HG03565 (cell line): ENCODE measurements at regions not wholly inside any gene's neighbourhood (a gene's known extent, or its start where the extent isn't known, plus 50 kb on each side); places are given as distances from the start of the nearest gene placed in this dataset.

Source experiments
- ATAC-seq: cut with Tn5 transposase; IDR thresholded peaks from one replicate; pipeline ENCODE4 v1.9.1; 2021; ENCODE audit warnings: mild to moderate bottlenecking, moderate library complexity; ENCODE audit not compliant: unreplicated experiment

DNA sequence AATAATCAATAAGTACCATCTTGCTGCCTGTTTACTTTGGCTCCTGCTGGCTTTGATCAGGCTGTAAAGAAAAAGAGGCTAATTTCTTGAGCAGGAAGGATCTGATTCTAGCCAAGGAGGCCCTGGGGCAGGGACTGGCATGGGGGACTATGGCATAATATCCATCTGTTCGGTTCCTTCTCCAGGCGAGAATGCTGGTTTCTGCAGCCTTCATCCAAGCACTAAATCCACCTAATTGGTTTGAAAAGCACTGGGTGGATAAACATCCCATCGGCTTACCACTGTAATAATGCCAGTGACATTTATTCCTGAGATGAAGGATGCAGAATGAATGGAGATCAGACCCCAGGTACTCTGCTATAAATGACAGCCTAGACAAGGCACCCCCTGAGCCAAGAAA, 180.0 kb upstream of the ASIC2 start:
- no peak for ATAC-seq

DNA sequence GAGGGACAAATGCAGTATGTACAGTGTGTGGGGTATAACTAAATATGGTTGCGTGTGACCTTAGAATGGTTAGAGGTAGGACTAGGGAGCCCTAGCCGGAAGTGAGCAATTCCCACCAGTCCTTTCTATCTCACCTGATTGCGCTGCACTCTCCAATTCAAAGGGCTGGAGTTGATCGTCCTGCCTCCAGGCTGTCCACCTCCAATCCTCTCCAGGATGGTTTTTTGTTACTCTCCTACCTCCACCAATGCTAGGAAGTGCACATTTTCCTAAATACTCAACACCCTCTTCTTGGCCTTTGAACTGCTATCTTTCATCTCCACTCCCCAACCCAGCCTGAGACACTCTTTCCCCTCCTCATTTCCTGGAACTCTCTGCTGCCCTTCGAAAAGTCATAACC, 181.7 kb upstream of the ASIC2 start:
- no peak for ATAC-seq

DNA sequence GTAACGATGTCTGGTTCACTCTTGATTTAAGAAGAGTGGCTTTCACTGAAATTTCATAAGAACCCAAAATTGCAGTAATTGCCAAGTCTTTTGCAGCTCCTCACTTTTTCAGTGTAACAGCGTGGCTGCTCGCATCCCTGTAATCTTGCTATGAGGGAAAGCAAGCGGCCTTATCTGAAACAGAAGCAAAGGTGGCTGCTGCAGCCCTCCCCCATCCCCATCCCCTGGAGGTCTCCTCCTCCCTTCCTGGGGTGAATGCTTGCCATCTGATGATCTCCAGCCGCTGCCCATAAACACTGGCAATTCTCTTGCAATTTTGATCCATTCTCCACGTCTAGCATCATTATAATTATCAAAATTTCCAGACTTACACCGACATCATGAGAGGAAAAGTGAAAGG, 182.5 kb upstream of the ASIC2 start:
- no peak for ATAC-seq

DNA sequence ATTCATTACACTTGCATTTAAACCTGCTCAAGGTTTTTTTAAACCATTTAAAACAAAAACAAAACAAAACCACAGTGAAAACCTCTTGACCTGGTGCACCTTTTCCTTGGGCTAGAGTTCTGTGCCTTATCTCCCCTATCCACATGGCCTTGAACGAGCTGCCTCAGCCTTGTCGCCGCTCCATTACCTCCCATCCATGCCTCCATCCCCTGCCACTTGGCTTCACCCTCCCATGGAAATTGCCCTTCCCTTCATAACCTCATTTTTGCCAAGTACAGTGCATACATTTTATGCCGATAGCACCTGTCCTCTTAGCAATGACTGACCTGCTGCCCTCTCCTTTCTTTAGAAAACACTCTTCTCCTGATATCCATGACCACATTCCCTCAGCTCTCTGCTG, 188.6 kb upstream of the ASIC2 start:
- no peak for ATAC-seq

DNA sequence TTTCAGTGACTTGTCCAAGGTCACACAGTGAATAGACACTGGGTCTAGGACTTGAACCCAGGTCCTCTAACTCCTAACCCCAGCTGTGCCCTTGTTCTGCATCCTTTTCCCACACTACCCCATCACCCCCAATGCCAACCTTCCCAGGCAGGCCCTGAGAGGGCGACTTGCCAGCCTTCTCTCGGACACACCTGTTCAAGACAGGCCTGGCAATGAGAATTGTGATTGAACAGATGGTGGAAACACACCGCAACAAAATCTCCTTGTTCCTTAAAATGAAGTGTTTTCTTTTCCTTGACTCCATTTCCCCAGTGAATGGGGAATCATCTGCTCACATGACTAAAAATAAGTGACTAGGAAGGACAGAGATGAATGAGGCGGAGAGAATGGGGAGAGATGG, 189.5 kb upstream of the ASIC2 start:
- ATAC-seq, result no peak

DNA sequence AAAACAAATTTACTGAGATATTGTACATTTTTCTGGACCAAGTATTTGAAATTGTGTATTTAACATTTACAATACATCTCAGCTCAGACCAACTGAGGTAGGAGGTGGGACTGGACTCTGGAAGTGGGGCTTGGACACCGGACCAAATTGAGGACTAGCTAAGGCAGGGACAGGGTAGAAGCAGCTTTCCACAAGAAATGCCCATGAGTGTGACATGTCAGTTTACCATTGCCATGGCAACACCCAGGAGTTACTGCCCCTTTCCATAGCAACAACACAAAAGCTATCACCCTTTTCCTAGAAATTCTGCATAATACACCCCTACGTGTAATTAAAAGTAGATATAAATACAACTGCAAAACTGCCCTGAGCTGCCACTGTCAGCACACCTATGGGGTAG, 191.5 kb upstream of the ASIC2 start:
- ATAC-seq, result no peak

DNA sequence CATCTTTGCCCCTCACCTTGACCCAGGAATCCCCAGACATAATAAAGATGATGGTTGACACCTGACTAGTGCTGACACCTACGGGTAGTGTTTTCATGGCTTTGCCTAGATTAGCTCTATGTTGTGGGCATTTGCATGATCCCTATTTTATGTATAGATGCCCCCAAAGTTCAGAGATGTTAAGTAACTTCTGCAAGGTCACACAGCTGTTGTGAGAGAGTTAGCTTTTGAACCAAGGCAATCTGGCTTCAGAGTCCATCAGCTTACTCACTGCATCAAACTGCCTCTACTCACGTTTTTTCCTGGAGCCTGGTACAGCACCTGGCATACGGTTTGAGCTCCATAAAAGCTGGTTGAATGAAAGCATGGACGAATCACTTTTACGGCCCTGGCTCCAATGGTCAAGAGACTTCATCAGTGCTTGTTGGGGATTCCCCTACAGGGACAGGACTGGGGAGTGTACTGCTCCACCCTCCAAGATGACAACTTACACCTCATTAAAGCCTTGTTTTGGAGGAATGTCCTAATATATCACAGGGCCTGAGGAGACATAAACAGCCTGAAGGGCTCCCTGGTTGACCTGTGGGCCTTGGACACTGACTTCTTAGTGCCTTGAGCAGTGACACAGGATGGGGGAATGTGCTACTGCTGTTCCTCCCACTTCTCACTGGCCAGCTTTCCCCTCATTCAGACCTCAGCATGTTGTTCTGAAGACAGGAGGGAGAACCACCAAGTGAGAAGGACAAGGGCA, 193.2 kb upstream of the ASIC2 start:
- ATAC-seq, result no peak

DNA sequence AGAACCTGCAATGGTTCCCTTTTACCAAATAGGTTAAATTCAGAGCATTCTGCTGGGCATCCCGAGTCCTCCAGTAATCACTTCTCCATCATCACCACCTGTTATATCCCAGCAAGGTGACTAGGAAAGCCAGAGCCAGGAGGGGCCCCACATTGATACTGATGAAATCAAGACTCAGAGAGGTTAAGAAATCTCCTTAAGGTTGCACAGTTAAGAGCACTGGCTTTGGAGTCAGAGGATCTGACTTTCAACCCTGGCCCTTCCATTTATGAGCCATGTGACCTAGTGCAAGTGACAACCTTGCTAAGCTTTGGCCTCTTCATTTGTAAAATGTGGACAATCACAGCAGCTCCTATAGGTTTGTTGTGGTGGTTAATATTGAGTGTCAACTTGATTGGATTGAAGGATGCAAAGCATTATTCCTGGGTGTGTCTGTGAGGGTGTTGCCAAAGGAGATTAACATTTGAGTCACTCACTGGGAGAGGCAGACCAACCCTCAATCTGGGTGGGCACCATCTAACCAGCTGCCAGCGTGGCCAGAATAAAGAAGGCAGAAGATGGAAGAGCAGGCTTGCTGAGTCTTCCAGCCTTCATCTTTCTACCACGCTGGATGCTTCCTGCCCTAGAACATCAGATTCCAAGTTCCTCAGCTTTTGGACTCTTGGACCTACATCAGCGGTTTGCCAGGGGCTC, 194.2 kb upstream of the ASIC2 start:
- no peak for ATAC-seq

DNA sequence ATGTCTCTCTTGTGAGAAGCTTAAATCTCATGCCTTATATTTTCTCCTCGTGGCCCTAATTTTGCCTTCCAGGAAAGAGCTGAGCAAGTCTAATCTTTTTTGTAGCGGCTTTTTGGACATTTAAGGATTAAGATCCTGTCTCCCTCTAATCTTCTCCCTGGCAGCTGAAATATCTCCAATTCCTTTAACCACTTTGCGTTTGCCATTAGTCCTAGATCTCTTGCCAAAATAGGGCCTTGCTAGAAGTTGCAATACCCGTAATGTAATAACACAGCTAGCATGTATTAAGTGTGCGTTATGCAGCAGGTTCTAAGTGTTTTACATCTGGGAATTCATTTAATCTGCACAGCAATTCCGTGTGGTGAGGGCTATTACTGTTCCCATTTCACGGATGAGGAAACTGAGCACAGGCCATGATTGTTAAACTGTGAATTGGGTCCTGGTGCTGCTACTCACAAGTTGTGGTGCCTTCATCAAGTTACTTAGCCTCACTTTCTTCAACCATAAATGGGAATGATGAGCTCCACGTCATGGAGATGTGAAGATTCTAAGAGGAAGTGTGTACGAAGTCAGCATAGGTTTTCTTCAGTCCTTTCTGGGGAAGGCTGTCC, 198.9 kb upstream of the ASIC2 start:
- ATAC-seq, result no peak

DNA sequence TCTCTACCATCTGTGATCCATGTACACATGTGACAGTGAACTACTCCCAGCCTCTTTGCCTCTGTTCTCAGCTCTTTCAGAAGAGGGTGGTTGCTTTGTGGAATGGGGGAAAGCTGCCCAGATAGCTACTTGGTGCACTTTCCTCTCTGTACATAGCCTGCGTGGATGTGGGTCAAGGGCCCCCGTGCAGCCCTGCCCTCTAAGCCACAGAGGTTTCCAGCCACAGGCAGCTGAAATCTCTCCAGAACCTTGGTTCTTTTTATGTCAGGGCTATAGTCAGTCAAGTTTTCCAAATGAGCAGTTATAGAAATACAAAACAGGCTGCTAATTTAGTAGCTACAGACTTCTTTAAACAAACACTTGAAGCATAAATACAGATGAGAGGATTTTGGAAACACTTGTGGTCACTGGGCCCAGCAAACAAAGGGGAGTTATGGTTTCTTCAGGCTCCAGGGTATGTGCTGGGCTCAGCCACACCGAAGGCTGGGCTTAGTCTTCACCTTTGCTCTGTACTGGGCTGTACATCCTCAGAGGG, 199.7 kb upstream of the ASIC2 start:
- ATAC-seq, result no peak

DNA sequence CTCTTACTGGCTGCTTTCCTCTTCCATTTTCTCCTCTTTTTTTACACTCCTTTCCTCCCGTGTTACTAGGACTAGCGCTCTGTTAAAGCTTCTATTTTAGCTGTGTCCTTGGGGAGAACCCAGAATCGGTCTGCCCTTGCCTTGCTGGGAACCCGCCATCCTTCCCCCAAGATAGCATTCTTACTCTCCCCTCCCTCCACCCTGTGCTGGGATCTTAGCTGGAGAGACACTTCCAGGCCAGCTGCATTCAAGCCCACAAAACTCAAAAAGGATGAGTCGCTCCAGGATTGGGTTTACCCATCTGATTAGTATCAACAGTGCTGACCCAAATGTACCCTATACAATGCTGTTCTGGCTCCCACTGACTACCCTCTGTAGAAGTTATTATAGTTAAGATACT, 200.5 kb upstream of the ASIC2 start:
- ATAC-seq, result no peak

DNA sequence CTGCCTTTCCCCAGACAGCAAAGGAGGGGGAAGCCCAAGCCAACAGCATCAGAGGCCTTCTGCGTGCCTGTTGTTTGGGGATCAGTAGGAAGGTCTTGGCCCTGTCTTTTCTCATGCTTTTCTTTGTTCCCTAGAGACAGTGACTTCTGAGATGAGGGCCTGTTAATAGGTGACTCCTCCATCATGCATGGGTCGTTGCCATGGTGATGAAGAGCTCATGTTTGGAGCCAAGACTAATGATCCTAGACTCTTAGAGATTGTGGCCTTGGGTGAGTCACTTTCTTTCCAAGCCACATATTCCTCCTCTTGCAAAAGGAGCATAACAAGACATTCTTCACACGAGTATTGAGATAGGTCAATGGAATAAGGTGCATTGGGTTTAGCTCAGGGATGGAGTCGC, 201.1 kb upstream of the ASIC2 start:
- no peak for ATAC-seq

DNA sequence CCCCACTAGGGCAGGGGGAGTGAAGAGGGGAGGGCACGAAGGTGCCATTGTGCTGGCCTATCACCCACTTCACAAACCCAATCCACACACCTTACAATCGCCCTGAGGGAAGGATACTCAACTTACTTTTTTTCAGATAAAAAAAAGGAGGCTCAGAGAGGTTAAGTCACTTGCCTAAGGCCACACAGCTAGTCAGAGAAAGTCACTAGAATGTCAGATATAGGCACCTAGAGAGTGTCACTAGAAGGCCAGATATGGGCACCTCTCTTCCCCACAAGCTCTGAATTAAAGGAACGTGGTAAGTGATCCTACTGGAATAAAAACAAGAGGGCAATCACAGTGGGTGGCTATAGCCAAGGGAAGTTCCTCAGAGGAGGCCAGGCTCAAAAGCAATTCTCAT, 204.5 kb upstream of the ASIC2 start:
- no peak for ATAC-seq

DNA sequence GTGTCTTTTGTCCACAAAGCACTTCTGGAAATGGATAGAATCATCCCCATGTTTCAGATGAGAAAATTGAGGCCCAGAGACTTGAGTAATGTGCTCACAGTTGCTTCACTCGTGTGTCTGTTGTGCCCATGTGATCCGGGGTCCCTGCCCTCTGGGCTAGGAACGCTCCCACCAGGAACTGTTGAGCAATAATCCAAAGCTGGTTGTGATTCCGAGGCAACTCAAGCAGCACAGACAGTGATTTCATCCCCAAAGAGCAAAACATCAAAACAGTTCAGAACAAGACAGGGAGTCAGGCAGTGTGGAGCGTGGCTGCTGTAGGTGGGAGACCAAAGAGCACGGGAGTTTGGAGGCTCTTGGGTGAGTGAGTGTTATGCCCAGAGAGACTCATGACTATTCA, 205.0 kb upstream of the ASIC2 start:
- ATAC-seq, result no peak

DNA sequence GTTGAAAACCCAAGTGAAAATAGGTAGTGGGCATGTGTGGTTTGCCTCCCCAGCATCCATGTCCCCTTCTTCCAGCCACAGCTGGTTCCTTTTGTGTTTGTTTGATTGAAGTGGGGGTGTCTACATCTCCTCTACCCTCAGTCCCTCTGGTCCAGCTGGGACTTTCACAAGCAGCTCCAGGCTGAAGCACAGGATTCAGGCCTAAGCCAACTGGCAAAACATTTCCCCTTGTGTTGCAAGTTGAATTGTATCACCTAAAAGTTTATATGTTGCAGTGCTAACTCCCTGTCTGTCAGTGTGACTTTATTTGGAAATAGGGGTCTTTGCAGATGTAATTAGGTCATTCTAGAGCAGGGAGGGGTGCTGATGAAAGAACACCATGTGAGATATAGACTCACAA, 205.9 kb upstream of the ASIC2 start:
- no peak for ATAC-seq

DNA sequence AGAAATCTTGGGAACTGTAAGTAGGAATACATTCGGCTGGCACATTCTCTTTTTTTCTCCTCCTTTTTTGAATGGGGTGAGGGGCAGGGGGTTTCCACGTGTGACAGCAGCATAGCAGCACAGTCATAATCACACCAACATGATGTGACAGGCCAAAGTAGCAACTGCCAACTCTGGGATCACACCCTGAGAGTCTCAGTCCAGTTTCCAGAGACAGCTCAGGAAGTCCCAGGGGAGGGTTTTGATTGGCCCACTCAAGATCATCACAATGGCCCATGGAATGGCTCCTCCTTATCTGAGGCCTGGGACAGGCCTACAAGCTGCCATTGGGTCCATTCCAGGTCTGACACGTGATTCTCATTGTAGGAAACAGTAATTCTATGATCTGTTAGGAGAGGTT, 207.1 kb upstream of the ASIC2 start:
- no peak for ATAC-seq

DNA sequence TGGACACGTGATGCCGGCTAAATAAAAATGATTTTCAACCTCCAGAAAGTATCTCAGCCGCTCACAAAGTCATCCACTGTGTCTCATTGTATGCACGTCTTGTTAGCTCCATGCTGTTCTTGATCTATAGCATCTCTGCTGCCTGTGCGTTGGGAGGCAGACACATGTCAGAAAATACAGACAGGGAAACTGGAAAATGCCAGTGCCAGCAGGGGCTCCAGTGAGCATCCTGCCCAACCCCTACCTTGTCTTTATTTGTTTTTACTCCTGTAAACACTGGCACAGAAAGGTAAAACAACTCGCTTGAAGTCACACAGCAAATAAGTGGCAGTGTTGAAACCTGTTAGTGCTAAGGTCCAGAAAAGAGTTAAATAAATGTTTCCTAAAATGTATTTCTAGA, 208.1 kb upstream of the ASIC2 start:
- ATAC-seq, result no peak

DNA sequence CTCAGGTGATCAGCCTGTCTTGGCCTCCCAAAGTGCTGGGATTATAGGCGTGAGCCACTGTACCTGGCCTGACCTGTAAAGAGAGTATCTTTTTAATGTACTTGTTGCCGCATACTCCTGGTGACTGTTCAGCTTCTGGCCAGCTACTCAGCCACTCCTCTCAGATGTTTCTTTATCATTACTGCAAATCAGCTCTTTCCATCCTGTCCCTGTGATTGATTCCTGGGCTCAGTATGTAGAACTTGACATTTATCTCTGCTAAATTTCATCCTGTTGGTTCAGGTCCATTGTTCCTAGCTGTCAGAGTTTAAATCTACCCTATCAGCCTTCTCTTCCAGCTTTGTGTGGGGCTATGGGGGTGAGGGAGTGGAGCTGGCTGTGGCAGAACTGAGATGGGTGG, 211.5 kb upstream of the ASIC2 start:
- ATAC-seq, result no peak

DNA sequence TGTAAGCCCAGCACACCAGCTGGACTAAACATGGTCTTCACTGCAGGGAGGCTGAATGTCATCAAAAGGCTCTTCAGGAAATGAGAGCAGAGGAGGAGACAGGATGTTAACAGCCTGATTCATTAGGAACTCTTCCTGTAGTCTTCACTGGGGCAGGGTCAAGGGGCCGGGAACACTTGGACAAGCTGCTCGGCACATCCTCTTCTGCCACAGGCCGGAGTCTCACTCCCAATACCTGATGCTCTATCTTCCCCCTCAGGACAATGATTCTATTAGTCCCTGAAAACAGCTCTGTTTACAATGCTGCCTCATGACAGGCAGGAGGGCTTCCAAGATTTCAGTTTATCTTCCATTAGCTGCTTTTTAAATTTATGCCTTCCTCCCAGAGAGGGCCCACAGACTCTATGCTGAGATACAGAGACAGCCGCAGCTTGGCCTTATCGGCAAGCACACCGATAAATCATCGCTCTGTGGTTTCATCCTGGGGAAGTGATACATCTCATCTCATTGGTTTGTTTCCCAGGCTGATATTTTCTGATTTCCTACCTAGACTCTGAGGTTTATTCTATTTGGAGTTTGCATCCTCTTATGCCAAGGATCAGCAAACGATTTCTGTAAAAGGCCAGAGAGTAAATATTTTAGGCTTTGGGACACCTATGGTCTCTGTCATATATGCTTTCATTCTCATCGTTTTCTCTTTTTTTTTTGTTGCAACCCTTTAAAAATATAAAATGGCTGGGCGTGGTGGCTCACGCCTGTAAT, 214.0 kb upstream of the ASIC2 start:
- no peak for ATAC-seq

DNA sequence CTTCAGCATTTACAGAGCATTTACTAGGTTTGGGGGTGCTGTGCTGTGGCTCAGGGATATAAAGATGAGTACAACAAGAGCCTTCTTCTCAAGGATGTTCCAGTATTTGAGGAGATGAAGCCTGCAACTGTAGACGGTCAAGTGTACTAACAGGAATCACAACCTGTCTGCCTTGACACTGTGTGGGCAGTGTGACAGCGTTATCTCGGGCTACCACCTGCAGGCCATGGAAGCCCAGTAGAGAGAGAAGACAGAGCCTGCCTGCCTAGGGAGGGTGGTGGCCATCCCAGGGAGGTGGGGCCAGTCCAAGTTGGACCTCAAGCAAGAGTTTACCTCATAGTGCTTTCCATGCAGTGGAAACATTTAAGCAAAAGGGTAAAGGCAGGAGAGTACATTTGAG, 215.1 kb upstream of the ASIC2 start:
- no peak for ATAC-seq

DNA sequence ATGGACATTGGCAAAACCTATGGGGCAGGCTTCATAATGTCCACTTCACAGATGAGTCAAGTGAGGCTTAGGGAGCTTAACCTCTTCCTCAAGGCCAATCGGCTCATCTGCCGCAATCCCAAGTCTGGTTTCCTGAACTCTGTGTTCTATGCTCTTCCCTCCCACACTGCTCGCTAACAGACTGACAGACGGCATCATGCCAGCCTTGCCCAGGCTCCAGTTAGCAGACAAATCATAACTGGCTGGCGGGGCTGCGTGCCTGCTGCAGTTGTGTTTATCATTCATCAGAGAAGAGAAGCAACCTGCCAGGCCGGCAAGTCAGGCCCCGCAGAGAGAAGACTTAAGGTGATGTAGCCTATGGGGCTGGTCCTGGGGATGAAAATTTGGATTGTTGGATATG, 216.2 kb upstream of the ASIC2 start:
- no peak for ATAC-seq
